ENCODE measurements at regions not wholly inside any gene's neighbourhood (a gene's known extent, or its start where the extent isn't known, plus 50 kb on each side); places are given as distances from the start of the nearest gene placed in this dataset.

DNA sequence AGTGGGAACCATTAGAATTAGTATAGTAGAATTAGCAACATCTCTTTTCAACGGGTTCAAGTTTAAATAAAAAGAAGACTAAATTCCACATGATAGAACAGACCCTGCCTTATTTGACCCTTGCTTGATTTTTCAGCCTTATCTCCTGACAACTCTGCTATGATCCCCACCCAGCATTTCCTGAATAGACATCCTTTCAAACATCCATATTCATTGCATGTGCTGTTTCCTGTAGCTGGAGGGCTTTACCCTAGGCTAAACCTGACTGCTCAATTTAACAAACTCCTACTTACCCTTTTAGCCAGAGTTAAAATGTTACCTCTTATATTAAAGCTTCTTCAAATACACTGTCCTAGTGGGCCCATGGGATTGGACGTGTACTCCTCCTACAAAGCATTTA is 594.8 kb upstream of the ARID1B start:
- ChIA-PET POLR2A (no interaction called here), CTCF (no interaction called here)
- H3K36me3 ChIP-seq (ENCODE audit: control insufficient read depth, insufficient read depth, low read length), result no peaks in the 10 kb centered on the region
- DNase-seq (ENCODE audit: low read depth), result no peak
- no peak overlapping the region for H3K4me3 ChIP-seq (ENCODE audit: low read depth, low read length)
- TF ChIP-seq, protein P1, sequence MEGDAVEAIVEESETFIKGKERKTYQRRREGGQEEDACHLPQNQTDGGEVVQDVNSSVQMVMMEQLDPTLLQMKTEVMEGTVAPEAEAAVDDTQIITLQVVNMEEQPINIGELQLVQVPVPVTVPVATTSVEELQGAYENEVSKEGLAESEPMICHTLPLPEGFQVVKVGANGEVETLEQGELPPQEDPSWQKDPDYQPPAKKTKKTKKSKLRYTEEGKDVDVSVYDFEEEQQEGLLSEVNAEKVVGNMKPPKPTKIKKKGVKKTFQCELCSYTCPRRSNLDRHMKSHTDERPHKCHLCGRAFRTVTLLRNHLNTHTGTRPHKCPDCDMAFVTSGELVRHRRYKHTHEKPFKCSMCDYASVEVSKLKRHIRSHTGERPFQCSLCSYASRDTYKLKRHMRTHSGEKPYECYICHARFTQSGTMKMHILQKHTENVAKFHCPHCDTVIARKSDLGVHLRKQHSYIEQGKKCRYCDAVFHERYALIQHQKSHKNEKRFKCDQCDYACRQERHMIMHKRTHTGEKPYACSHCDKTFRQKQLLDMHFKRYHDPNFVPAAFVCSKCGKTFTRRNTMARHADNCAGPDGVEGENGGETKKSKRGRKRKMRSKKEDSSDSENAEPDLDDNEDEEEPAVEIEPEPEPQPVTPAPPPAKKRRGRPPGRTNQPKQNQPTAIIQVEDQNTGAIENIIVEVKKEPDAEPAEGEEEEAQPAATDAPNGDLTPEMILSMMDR (IDR thresholded peaks at IDR 0.05; ENCODE audit: insufficient read depth, low read depth, low read length), result no peak
- H3K27me3 ChIP-seq (ENCODE audit: control insufficient read depth, insufficient read depth, low read length), result no peaks in the 10 kb centered on the region

DNA sequence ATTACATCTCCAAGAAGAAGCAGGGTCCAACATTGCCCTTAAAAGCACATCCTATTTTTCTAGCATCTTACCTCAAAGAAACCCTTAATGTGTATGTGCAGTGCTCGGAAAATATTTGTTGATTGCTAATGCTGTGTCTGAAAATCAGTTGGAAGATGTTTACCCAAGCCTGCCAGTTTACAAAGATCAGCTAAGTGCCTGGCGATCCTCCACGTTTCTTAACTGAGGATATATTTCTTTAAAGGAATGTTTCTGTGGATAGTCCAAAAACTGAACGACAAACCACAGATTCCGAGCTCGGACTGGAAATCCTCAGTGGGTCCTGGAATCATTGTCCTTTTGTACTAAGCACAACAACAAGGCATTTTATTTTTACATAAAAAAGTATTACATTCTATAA is 595.7 kb upstream of the ARID1B start:
- TF ChIP-seq, protein P1 (IDR thresholded peaks at IDR 0.05; ENCODE audit: insufficient read depth, low read depth, low read length), result no peak
- ChIA-PET POLR2A (no interaction called here), CTCF (interaction anchor here (0.9 kb wide), 1 partner anchor 11 kb away, joined by 3 read pairs; no protein-coding TSS in a partner anchor)
- Histone ChIP-seq H3K36me3 (ENCODE audit: control insufficient read depth, insufficient read depth, low read length) (no peaks in the 10 kb centered on the region), H3K27me3 (ENCODE audit: control insufficient read depth, insufficient read depth, low read length) (no peaks in the 10 kb centered on the region), H3K4me3 (ENCODE audit: low read depth, low read length) (no peak overlapping the region)
- DNase-seq (ENCODE audit: low read depth), result no peak

DNA sequence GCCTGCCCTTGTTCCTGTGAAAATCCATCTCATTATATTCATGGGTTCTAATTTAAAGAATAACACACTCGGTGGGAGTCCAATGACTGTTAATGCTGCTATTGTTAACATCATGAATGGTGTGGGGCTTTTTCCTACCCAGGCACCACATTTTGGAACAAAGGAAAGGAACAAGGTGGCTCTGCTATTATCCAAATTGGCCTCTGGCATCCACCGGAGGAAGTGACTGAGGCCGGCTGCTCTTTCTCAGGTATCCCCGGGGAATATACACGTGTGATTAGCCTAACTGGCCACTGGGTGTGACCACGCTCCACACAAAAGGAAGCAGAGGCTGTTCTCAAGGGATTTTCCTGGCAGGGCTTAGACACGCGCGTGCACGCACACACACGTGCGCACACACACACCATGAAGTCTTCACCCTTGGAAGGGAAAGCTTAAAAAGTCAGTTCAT is 601.2 kb upstream of the ARID1B start:
- DNase-seq (ENCODE audit: low read depth), result no peak
- ChIA-PET CTCF (no interaction called here), POLR2A (no interaction called here)
- H3K36me3 ChIP-seq (ENCODE audit: control insufficient read depth, insufficient read depth, low read length), result no peaks in the 10 kb centered on the region
- no peak overlapping the region for H3K4me3 ChIP-seq (ENCODE audit: low read depth, low read length)
- no peaks in the 10 kb centered on the region for H3K27me3 ChIP-seq (ENCODE audit: control insufficient read depth, insufficient read depth, low read length)
- TF ChIP-seq, protein P1 (IDR thresholded peaks at IDR 0.05; ENCODE audit: insufficient read depth, low read depth, low read length), result no peak

DNA sequence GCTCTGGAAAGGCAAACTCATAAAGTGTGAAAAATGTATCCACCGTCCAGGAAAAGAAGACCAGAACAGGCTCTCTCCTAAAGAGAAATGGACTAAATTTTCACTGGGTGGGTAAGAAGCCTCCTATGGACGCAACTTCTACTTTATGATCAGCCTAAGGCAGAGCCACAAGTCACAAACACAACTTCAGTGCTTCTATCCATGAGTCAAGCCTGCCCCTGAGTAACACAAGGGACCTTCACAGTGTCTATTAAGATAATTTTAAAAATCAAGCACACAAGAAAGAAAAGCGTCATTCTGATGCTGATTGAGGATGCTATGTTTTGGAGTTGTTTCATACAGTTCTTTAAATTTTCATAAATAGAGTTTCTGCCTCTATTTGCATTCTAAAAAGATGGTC is 601.7 kb upstream of the ARID1B start:
- Histone ChIP-seq H3K4me3 (ENCODE audit: low read depth, low read length) (no peak overlapping the region), H3K27me3 (ENCODE audit: control insufficient read depth, insufficient read depth, low read length) (no peaks in the 10 kb centered on the region), H3K36me3 (ENCODE audit: control insufficient read depth, insufficient read depth, low read length) (no peaks in the 10 kb centered on the region)
- no peak for DNase-seq (ENCODE audit: low read depth)
- ChIA-PET POLR2A (no interaction called here), CTCF (no interaction called here)
- TF ChIP-seq, protein P1 (IDR thresholded peaks at IDR 0.05; ENCODE audit: insufficient read depth, low read depth, low read length), result no peak

DNA sequence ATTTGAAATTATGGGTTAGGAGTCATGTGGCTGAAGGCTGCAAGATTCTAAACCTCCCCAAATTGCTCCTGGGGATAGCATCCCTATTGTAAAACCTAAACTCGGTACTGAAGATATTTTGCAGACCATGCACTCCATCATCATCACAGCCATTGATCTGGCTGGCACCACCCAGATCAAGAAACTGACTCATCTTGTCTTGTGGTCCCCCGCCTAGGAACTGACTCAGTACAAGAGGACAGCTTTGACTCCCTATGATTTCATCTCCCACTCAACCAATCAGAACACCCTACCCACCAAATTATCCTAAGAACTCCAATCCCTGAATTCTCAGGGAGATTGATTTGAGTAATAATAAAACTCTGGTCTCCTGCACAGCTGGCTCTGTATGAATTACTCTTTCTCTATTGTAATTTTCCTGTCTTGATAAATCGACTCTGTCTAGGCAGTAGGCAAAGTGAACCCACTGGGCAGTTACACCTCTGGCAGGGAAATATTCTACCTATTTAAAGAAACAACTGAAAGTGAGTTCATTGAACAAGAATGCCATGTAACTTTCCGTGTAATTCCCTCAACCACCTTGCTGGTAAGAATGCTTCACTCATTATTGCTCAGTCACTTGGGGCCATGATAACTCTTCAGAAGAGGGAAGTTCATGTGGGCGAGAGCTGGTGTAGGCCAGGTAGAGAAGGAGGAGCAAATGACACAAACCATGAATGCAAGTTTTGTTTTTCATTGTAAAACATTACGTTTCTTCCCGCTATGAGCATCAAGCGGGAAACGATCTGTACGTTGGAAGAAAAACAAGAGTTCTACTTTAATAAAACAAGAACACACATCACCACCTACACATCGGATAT is 602.9 kb upstream of the ARID1B start:
- no peaks in the 10 kb centered on the region for H3K36me3 ChIP-seq (ENCODE audit: control insufficient read depth, insufficient read depth, low read length)
- TF ChIP-seq, protein P1 (IDR thresholded peaks at IDR 0.05; ENCODE audit: insufficient read depth, low read depth, low read length), result no peak
- H3K27me3 ChIP-seq (ENCODE audit: control insufficient read depth, insufficient read depth, low read length), result no peaks in the 10 kb centered on the region
- POLR2A ChIA-PET, result no interaction called here
- H3K4me3 ChIP-seq (ENCODE audit: low read depth, low read length), result no peak overlapping the region
- no peak for DNase-seq (ENCODE audit: low read depth)
- CTCF ChIA-PET, result no interaction called here
